ENCODE measurements at regions not wholly inside any gene's neighbourhood (a gene's known extent, or its start where the extent isn't known, plus 50 kb on each side); places are given as distances from the start of the nearest gene placed in this dataset.

GRCh38 chr10:29102636-29103035 lies 186.2 kb upstream of the LYZL1 start:
- TF ChIP-seq, protein P1, sequence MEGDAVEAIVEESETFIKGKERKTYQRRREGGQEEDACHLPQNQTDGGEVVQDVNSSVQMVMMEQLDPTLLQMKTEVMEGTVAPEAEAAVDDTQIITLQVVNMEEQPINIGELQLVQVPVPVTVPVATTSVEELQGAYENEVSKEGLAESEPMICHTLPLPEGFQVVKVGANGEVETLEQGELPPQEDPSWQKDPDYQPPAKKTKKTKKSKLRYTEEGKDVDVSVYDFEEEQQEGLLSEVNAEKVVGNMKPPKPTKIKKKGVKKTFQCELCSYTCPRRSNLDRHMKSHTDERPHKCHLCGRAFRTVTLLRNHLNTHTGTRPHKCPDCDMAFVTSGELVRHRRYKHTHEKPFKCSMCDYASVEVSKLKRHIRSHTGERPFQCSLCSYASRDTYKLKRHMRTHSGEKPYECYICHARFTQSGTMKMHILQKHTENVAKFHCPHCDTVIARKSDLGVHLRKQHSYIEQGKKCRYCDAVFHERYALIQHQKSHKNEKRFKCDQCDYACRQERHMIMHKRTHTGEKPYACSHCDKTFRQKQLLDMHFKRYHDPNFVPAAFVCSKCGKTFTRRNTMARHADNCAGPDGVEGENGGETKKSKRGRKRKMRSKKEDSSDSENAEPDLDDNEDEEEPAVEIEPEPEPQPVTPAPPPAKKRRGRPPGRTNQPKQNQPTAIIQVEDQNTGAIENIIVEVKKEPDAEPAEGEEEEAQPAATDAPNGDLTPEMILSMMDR (IDR thresholded peaks at IDR 0.05): no peak
- no peak for TF ChIP-seq POLR2A (IDR thresholded peaks at IDR 0.05)

All from tibial nerve (tissue), 3 donors.